GM12874 (cell line): ENCODE measurements at regions not wholly inside any gene's neighbourhood (a gene's known extent, or its start where the extent isn't known, plus 50 kb on each side); places are given as distances from the start of the nearest gene placed in this dataset.

ENCODE experiments used
- CTCF ChIP-seq: IDR thresholded peaks from 2 replicates; pipeline ENCODE4 v1.5.1; 2011; ENCODE audit warnings: low read depth, mild to moderate bottlenecking, control low read depth, low read length, moderate library complexity; ENCODE audit not compliant: insufficient read depth

- TF ChIP-seq CTCF = no peak
Measured at GRCh38 chr1:90346349-90346748, 351.4 kb downstream of the ZNF326 start.

GRCh38 chr1:90344963-90345730 is 350.2 kb downstream of the ZNF326 start:
- TF ChIP-seq CTCF = no peak

- no peak for TF ChIP-seq CTCF
Measured at GRCh38 chr1:90341516-90341915, 346.6 kb downstream of the ZNF326 start.

GRCh38 chr1:90340606-90341005 is 345.7 kb downstream of the ZNF326 start:
- TF ChIP-seq CTCF = no peak

GRCh38 chr1:90339811-90340210 is 344.9 kb downstream of the ZNF326 start:
- no peak for TF ChIP-seq CTCF

- no peak for TF ChIP-seq CTCF
Measured at GRCh38 chr1:90336552-90337324, 341.8 kb downstream of the ZNF326 start.

- no peak for TF ChIP-seq CTCF
Measured at GRCh38 chr1:90335558-90335957, 340.6 kb downstream of the ZNF326 start.
